ENCODE measurements at regions not wholly inside any gene's neighbourhood (a gene's known extent, or its start where the extent isn't known, plus 50 kb on each side); places are given as distances from the start of the nearest gene placed in this dataset.

DNA sequence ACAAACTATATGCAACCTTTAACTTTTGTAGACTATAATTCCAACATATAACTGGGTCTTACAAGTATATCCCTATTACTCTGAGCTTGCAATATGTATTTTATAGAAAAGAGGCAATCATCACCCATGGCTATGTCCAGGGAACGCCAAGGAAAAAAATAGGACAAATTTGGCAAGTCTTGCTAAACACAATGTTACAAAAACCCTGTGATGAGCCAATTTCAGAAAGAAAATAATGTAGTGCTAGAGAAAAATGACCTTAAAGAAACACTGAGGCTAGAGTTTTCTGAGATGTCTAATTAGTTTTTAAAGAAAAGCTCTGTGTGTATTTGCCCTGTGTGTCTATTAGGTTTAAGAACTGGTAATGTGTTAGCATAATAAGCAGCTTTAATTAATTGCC is 68.0 kb upstream of the FREM2 start:
- DNase-seq = no peak

DNA sequence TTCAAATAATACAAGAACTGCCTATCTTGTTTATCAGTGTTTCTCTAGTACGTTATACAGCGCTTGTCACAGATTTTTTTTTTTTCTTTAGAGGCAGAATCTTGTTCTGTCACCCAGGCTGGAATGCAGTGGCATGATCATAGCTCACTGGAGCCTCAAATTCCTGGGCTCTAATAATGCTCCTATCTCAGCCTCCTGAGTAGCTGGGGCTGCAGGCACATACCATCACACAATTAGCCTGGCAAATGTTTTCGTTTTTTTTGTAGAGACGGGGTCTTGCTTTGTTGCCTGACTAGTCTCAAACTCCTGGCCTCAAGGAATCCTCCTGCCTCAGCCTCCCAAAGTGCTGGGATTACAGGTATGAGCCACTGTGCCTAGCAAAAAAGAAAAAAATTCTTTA is 66.0 kb upstream of the FREM2 start:
- DNase-seq = no peak

DNA sequence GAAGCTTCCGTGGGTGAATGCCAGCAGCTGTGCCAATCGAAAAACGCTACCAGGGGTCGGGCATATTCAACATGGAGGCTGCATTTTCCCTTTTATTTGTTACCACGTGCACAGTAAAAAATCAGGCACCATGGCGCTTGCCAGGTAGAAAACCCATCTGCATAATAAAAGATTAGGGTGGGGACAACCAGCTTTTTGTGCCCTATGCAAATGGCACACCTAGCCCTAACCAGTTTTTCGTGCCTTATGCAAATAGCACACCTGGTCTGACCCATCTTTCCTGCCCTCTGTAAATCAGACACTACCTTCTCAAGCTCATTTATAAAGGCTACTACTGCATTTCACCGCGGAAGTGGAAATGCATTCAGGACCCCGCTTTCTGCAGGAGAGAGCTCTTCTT is 62.1 kb upstream of the FREM2 start:
- no peak for DNase-seq

GRCh38 chr13:38628554-38628953 is 58.3 kb upstream of the FREM2 start:
- DNase-seq = no peak

- no peak for DNase-seq
These were observed 56.1 kb upstream of the FREM2 start for GRCh38 chr13:38630780-38631179.

DNA sequence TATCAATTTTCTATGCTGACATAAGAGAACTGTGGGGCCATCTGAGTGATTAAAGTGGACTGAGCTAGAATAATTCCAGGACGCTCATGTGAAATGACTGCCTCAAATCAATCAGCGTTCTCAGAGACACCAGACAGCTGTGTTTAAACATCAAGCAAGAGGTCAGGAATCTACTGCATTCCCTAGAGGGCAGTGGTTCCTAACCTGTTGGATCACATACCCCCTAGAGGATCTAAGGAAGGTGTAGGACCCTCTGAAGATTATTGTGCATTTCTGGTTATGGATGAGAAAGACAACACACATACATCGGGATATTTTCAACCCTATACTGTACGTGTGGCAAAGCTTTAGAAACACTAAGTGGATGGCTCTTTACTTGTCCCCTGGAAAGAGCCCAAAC is 51.8 kb upstream of the FREM2 start:
- DNase-seq = no peak

- no peak for DNase-seq
These were observed 50.8 kb upstream of the FREM2 start for GRCh38 chr13:38636073-38636472.

- no peak for DNase-seq
These were observed 50.1 kb upstream of the FREM2 start for GRCh38 chr13:38636761-38637160.
